MM.1S (cell line): ENCODE measurements at regions not wholly inside any gene's neighbourhood (a gene's known extent, or its start where the extent isn't known, plus 50 kb on each side); places are given as distances from the start of the nearest gene placed in this dataset.

Experiments used
- DNase-seq: peaks from one replicate; pipeline ENCODE4 v3.0.0-alpha.2; 2015
- H2AFZ ChIP-seq: fragments of 300-600 bp; sonication (generic); 2 replicates; pipeline ENCODE4 v1.6.0; 2016; ENCODE audit warnings: antibody characterized with exemption, low read length
- H3F3A ChIP-seq: fragments of 300-600 bp; sonication (generic); 2 replicates; pipeline ENCODE4 v1.6.1; 2016; ENCODE audit warnings: mild to moderate bottlenecking, antibody characterized with exemption, low read length, moderate library complexity, mixed read lengths; ENCODE audit not compliant: insufficient read depth
- H3K27ac ChIP-seq: fragments of 300-600 bp; sonication (generic); 2 replicates; pipeline ENCODE4 v1.5.1; 2016; ENCODE audit warnings: mild to moderate bottlenecking, low read length
- H3K27me3 ChIP-seq: fragments of 300-600 bp; sonication (generic); replicated peaks from 2 replicates; pipeline ENCODE4 v1.6.0; 2016; ENCODE audit warnings: low read length; ENCODE audit not compliant: insufficient read depth
- H3K36me3 ChIP-seq: fragments of 300-600 bp; sonication (generic); replicated peaks from 2 replicates; pipeline ENCODE4 v1.6.1; 2016; ENCODE audit warnings: mild to moderate bottlenecking, low read length, mixed read lengths; ENCODE audit not compliant: insufficient read depth
- H3K4me1 ChIP-seq: fragments of 300-600 bp; sonication (generic); 2 replicates; pipeline ENCODE4 v1.6.1; 2016; ENCODE audit warnings: low read length, mixed read lengths
- H3K4me2 ChIP-seq: fragments of 300-600 bp; sonication (generic); 2 replicates; pipeline ENCODE4 v1.6.0; 2016; ENCODE audit warnings: low read depth, low read length
- H3K4me3 ChIP-seq: fragments of 300-600 bp; sonication (generic); 2 replicates; pipeline ENCODE4 v1.5.1; 2016; ENCODE audit warnings: low read length, mixed read lengths
- H3K79me2 ChIP-seq: fragments of 300-600 bp; sonication (generic); 2 replicates; pipeline ENCODE4 v1.6.1; 2016; ENCODE audit warnings: mixed run types, low read length, mixed read lengths
- H3K9ac ChIP-seq: fragments of 300-600 bp; sonication (generic); 2 replicates; pipeline ENCODE4 v1.6.1; 2016; ENCODE audit warnings: low read length, mixed read lengths
- H3K9me2 ChIP-seq: fragments of 300-600 bp; sonication (generic); replicated peaks from 2 replicates; pipeline ENCODE4 v1.6.1; 2016; ENCODE audit warnings: mild to moderate bottlenecking, low read length, mixed read lengths; ENCODE audit not compliant: insufficient read depth
- H3K9me3 ChIP-seq: fragments of 300-600 bp; sonication (generic); replicated peaks from 2 replicates; pipeline ENCODE4 v1.6.1; 2016; ENCODE audit warnings: mild to moderate bottlenecking, low read length, mixed read lengths; ENCODE audit not compliant: insufficient read depth
- H4K20me1 ChIP-seq: fragments of 300-600 bp; sonication (generic); 2 replicates; pipeline ENCODE4 v1.6.1; 2016; ENCODE audit warnings: mild to moderate bottlenecking, low read length, moderate library complexity, mixed read lengths; ENCODE audit not compliant: insufficient read depth
- CTCF ChIP-seq: fragments of 300-600 bp; sonication (generic); IDR thresholded peaks from 2 replicates; pipeline ENCODE4 v1.5.1; 2016; ENCODE audit warnings: antibody characterized with exemption, low read length, mixed read lengths
- EZH2 ChIP-seq: fragments of 300-600 bp; sonication (generic); optimal IDR thresholded peaks from 2 replicates; pipeline ENCODE3; 2017; ENCODE audit warnings: low read depth, mild to moderate bottlenecking, antibody characterized with exemption, low read length, mixed read lengths
- EZH2phosphoT487 ChIP-seq: fragments of 300-600 bp; sonication (generic); IDR thresholded peaks from 2 replicates; pipeline ENCODE4 v1.6.1; 2018; ENCODE audit warnings: antibody characterized with exemption, low read length

GRCh38 chr12:24252602-24253001, 303.1 kb upstream of the SOX5 start:
- TF ChIP-seq CTCF, result no peak
- no peak for TF ChIP-seq EZH2
- TF ChIP-seq EZH2phosphoT487, result no peak
- no peak overlapping the region for H3K27ac ChIP-seq
- DNase-seq, result no peak
- peak overlapping the region; percentile 13; the same call in 1 of the 2 replicates for H3K4me2 ChIP-seq
- no peaks in the 10 kb centered on the region for H3K79me2 ChIP-seq
- H2AFZ ChIP-seq, result 0 out of 2 replicates have a peak overlapping the region, but pooled peaks have one; percentile 14
- no peaks in the 10 kb centered on the region for H3F3A ChIP-seq
- no peaks in the 10 kb centered on the region for H3K27me3 ChIP-seq
- H3K36me3 ChIP-seq, result no peaks in the 10 kb centered on the region
- H3K4me1 ChIP-seq, result no peaks in the 10 kb centered on the region
- H3K9me2 ChIP-seq, result no peaks in the 10 kb centered on the region
- no peak overlapping the region for H3K9ac ChIP-seq
- H3K4me3 ChIP-seq, result no peak overlapping the region
- no peaks in the 10 kb centered on the region for H4K20me1 ChIP-seq
- H3K9me3 ChIP-seq, result no peaks in the 10 kb centered on the region

- DNase-seq, result no peak
- no peaks in the 10 kb centered on the region for H3K9me3 ChIP-seq
- H3K4me1 ChIP-seq, result no peaks in the 10 kb centered on the region
- no peak overlapping the region for H2AFZ ChIP-seq
- H3K4me2 ChIP-seq, result no peak overlapping the region
- no peak overlapping the region for H3K9ac ChIP-seq
- no peaks in the 10 kb centered on the region for H3K79me2 ChIP-seq
- no peaks in the 10 kb centered on the region for H3K36me3 ChIP-seq
- no peaks in the 10 kb centered on the region for H3K9me2 ChIP-seq
- no peak overlapping the region for H3K4me3 ChIP-seq
- TF ChIP-seq EZH2 (no peak), CTCF (no peak)
- H3F3A ChIP-seq, result no peaks in the 10 kb centered on the region
- H3K27me3 ChIP-seq, result no peaks in the 10 kb centered on the region
- H4K20me1 ChIP-seq, result no peaks in the 10 kb centered on the region
- no peak overlapping the region for H3K27ac ChIP-seq
These were observed 297.5 kb upstream of the SOX5 start for GRCh38 chr12:24246934-24247333.

GRCh38 chr12:24246376-24246775, 296.9 kb upstream of the SOX5 start:
- Histone ChIP-seq H3K4me3 (no peak overlapping the region), H3K27ac (no peak overlapping the region), H3K4me1 (no peaks in the 10 kb centered on the region), H3K27me3 (no peaks in the 10 kb centered on the region), H3K79me2 (no peaks in the 10 kb centered on the region), H4K20me1 (no peaks in the 10 kb centered on the region), H3K9ac (no peak overlapping the region), H2AFZ (no peak overlapping the region), H3K36me3 (no peaks in the 10 kb centered on the region), H3F3A (no peaks in the 10 kb centered on the region), H3K4me2 (no peak overlapping the region), H3K9me2 (no peaks in the 10 kb centered on the region), H3K9me3 (no peaks in the 10 kb centered on the region)
- TF ChIP-seq EZH2phosphoT487 (no peak), CTCF (no peak), EZH2 (no peak)
- DNase-seq, result no peak
